IPS-18a (cell line): ENCODE measurements at regions not wholly inside any gene's neighbourhood (a gene's known extent, or its start where the extent isn't known, plus 50 kb on each side); places are given as distances from the start of the nearest gene placed in this dataset.
A peak's percentile ranks its signal among the peaks of the same experiment; 100 is the strongest.
"Not testable (repeated sequence)": the region's sequence is repeated elsewhere in the genome, so short reads cannot be mapped to it uniquely, and the experiment has no call there.

Experiments used
- H3K27ac ChIP-seq: one replicate; pipeline ENCODE4 v1.5.1; 2013; ENCODE audit warnings: low read length
- H3K27me3 ChIP-seq: one replicate; pipeline ENCODE4 v1.6.1; 2013; ENCODE audit warnings: mild to moderate bottlenecking, low read length; ENCODE audit not compliant: control insufficient read depth, insufficient read depth
- H3K36me3 ChIP-seq: one replicate; pipeline ENCODE4 v1.6.1; 2013; ENCODE audit warnings: low read depth, low read length; ENCODE audit not compliant: control insufficient read depth
- H3K4me1 ChIP-seq: one replicate; pipeline ENCODE4 v1.6.1; 2013; ENCODE audit warnings: low read depth, low read length; ENCODE audit not compliant: control insufficient read depth
- H3K4me3 ChIP-seq: one replicate; pipeline ENCODE4 v1.5.1; 2013; ENCODE audit warnings: low read length
- H3K9ac ChIP-seq: one replicate; pipeline ENCODE4 v1.6.1; 2013; ENCODE audit warnings: mild to moderate bottlenecking, low read length, moderate library complexity
- H3K9me3 ChIP-seq: one replicate; pipeline ENCODE4 v1.6.1; 2013; ENCODE audit warnings: low read depth, low read length; ENCODE audit not compliant: control insufficient read depth

GRCh38 chr9:83191154-83191553, 128.2 kb upstream of the RASEF start:
- no peaks in the 10 kb centered on the region for H3K36me3 ChIP-seq
- H3K27me3 ChIP-seq, result no peaks in the 10 kb centered on the region
- H3K9ac ChIP-seq, result no peak overlapping the region
- no peaks in the 10 kb centered on the region for H3K9me3 ChIP-seq
- H3K4me3 ChIP-seq, result no peak overlapping the region
- no peak overlapping the region for H3K27ac ChIP-seq
- peaks cover 3% of the 10 kb centered on the region for H3K4me1 ChIP-seq

- peaks cover 11% of the 10 kb centered on the region for H3K4me1 ChIP-seq
- H3K27ac ChIP-seq, H3K9me3 ChIP-seq, H3K36me3 ChIP-seq, H3K4me3 ChIP-seq, H3K9ac ChIP-seq, H3K27me3 ChIP-seq: not testable (repeated sequence)
Measured at GRCh38 chr9:83189026-83189425, 126.1 kb upstream of the RASEF start.

GRCh38 chr9:83188277-83188676, 125.3 kb upstream of the RASEF start:
- Histone ChIP-seq H3K9me3 (no peaks in the 10 kb centered on the region), H3K27ac (no peak overlapping the region), H3K4me1 (peaks cover 11% of the 10 kb centered on the region), H3K36me3 (no peaks in the 10 kb centered on the region), H3K9ac (no peak overlapping the region), H3K4me3 (no peak overlapping the region), H3K27me3 (no peaks in the 10 kb centered on the region)

GRCh38 chr9:83186155-83186737, 123.3 kb upstream of the RASEF start:
- peak overlapping the region; percentile 23 for H3K4me3 ChIP-seq
- peaks cover 11% of the 10 kb centered on the region for H3K4me1 ChIP-seq

GRCh38 chr9:83185488-83186154, 122.7 kb upstream of the RASEF start:
- no peaks in the 10 kb centered on the region for H3K9me3 ChIP-seq
- peaks cover 11% of the 10 kb centered on the region for H3K4me1 ChIP-seq
- H3K27ac ChIP-seq, result no peak overlapping the region
- H3K36me3 ChIP-seq, result no peaks in the 10 kb centered on the region
- no peak overlapping the region for H3K9ac ChIP-seq
- peak overlapping the region; percentile 23 for H3K4me3 ChIP-seq
- no peaks in the 10 kb centered on the region for H3K27me3 ChIP-seq

More at GRCh38 chr9:83186155-83186737, 123.3 kb upstream of the RASEF start:
- no peak overlapping the region for H3K27ac ChIP-seq
- no peaks in the 10 kb centered on the region for H3K36me3 ChIP-seq
- H3K9me3 ChIP-seq, result no peaks in the 10 kb centered on the region
- H3K27me3 ChIP-seq, result no peaks in the 10 kb centered on the region
- H3K9ac ChIP-seq, result no peak overlapping the region

GRCh38 chr9:83183621-83184020, 120.7 kb upstream of the RASEF start:
- Histone ChIP-seq H3K4me3 (no peak overlapping the region), H3K9me3 (no peaks in the 10 kb centered on the region), H3K4me1 (peaks cover 11% of the 10 kb centered on the region), H3K9ac (no peak overlapping the region), H3K27me3 (no peaks in the 10 kb centered on the region), H3K27ac (no peak overlapping the region), H3K36me3 (no peaks in the 10 kb centered on the region)

- no peak overlapping the region for H3K9ac ChIP-seq
- no peak overlapping the region for H3K27ac ChIP-seq
- no peaks in the 10 kb centered on the region for H3K36me3 ChIP-seq
- H3K27me3 ChIP-seq, result no peaks in the 10 kb centered on the region
- peaks cover 11% of the 10 kb centered on the region for H3K4me1 ChIP-seq
- no peak overlapping the region for H3K4me3 ChIP-seq
- H3K9me3 ChIP-seq, result no peaks in the 10 kb centered on the region
Measured at GRCh38 chr9:83182071-83182470, 119.1 kb upstream of the RASEF start.

GRCh38 chr9:83178717-83179116, 115.8 kb upstream of the RASEF start:
- no peaks in the 10 kb centered on the region for H3K9me3 ChIP-seq
- H3K27me3 ChIP-seq, result no peaks in the 10 kb centered on the region
- no peak overlapping the region for H3K4me3 ChIP-seq
- H3K9ac ChIP-seq, result no peak overlapping the region
- H3K36me3 ChIP-seq, result no peaks in the 10 kb centered on the region
- H3K27ac ChIP-seq, result no peak overlapping the region
- H3K4me1 ChIP-seq, result no peaks in the 10 kb centered on the region

- H3K27me3 ChIP-seq, result no peaks in the 10 kb centered on the region
- no peaks in the 10 kb centered on the region for H3K9me3 ChIP-seq
- no peaks in the 10 kb centered on the region for H3K36me3 ChIP-seq
- no peak overlapping the region for H3K27ac ChIP-seq
- H3K9ac ChIP-seq, result no peak overlapping the region
- no peaks in the 10 kb centered on the region for H3K4me1 ChIP-seq
- no peak overlapping the region for H3K4me3 ChIP-seq
Measured at GRCh38 chr9:83177747-83178146, 114.8 kb upstream of the RASEF start.

GRCh38 chr9:83167126-83167525, 104.2 kb upstream of the RASEF start:
- Histone ChIP-seq H3K36me3 (no peaks in the 10 kb centered on the region), H3K9me3 (peaks cover 2% of the 10 kb centered on the region), H3K4me1 (no peaks in the 10 kb centered on the region), H3K27ac (no peak overlapping the region), H3K9ac (no peak overlapping the region), H3K4me3 (no peak overlapping the region), H3K27me3 (no peaks in the 10 kb centered on the region)

- no peak overlapping the region for H3K27ac ChIP-seq
- H3K4me1 ChIP-seq, result no peaks in the 10 kb centered on the region
Measured at GRCh38 chr9:83166372-83166771, 103.4 kb upstream of the RASEF start.

GRCh38 chr9:83155733-83156132, 92.8 kb upstream of the RASEF start:
- Histone ChIP-seq H3K27ac (no peak overlapping the region), H3K4me3 (no peak overlapping the region), H3K9ac (no peak overlapping the region), H3K4me1 (no peaks in the 10 kb centered on the region), H3K9me3 (peaks cover 4% of the 10 kb centered on the region), H3K36me3 (no peaks in the 10 kb centered on the region), H3K27me3 (no peaks in the 10 kb centered on the region)

More at GRCh38 chr9:83166372-83166771, 103.4 kb upstream of the RASEF start:
- Histone ChIP-seq H3K27me3 (no peaks in the 10 kb centered on the region), H3K9ac (no peak overlapping the region), H3K36me3 (no peaks in the 10 kb centered on the region), H3K9me3 (no peaks in the 10 kb centered on the region), H3K4me3 (no peak overlapping the region)
